GM12865 (cell line): ENCODE measurements at regions not wholly inside any gene's neighbourhood (a gene's known extent, or its start where the extent isn't known, plus 50 kb on each side); places are given as distances from the start of the nearest gene placed in this dataset.
A peak's percentile ranks its signal among the peaks of the same experiment; 100 is the strongest.
"Not testable (repeated sequence)": the region's sequence is repeated elsewhere in the genome, so short reads cannot be mapped to it uniquely, and the experiment has no call there.

ENCODE experiments used
- DNase-seq: peaks from one replicate; pipeline ENCODE4 v3.0.0; 2010; ENCODE audit warnings: low read depth
- H3K4me3 ChIP-seq: 2 replicates; pipeline ENCODE4 v1.5.1; 2011; ENCODE audit warnings: mild to moderate bottlenecking, low read depth, low read length, control low read depth
- CTCF ChIP-seq: IDR thresholded peaks from 2 replicates; pipeline ENCODE4 v1.5.1; 2011; ENCODE audit warnings: low read length, control low read depth, low read depth, inconsistent platforms; ENCODE audit not compliant: insufficient read depth; ENCODE audit errors: missing control alignments

- DNase-seq: no peak
- TF ChIP-seq CTCF: no peak
- peak overlapping the region; percentile 20 for H3K4me3 ChIP-seq
Observed at GRCh38 chr5:117131876-117132275, 557.3 kb upstream of the SEMA6A start.

- H3K4me3 ChIP-seq: no peak overlapping the region; the same call in 1 of the 2 replicates
- TF ChIP-seq CTCF: no peak
- peak; percentile 85 for DNase-seq
Observed at GRCh38 chr5:117131048-117131679, 556.5 kb upstream of the SEMA6A start.

- TF ChIP-seq CTCF: no peak
- DNase-seq: no peak
- H3K4me3 ChIP-seq: no peak overlapping the region
Observed at GRCh38 chr5:117118499-117118898, 543.9 kb upstream of the SEMA6A start.

GRCh38 chr5:117117314-117117713 is 542.7 kb upstream of the SEMA6A start:
- DNase-seq, H3K4me3 ChIP-seq: not testable (repeated sequence)

GRCh38 chr5:117110548-117110947 is 535.9 kb upstream of the SEMA6A start:
- no peak for DNase-seq
- H3K4me3 ChIP-seq: no peak overlapping the region
- TF ChIP-seq CTCF: no peak

GRCh38 chr5:117107859-117108258 is 533.2 kb upstream of the SEMA6A start:
- H3K4me3 ChIP-seq: no peak overlapping the region
- no peak for TF ChIP-seq CTCF
- DNase-seq: peak; percentile 32

- TF ChIP-seq CTCF: no peak
- no peak for DNase-seq
- no peak overlapping the region for H3K4me3 ChIP-seq
Observed at GRCh38 chr5:117103703-117104102, 529.1 kb upstream of the SEMA6A start.

- no peak for TF ChIP-seq CTCF
- DNase-seq: no peak
- no peak overlapping the region for H3K4me3 ChIP-seq
Observed at GRCh38 chr5:117102591-117102990, 528.0 kb upstream of the SEMA6A start.
